Hepatocyte (in vitro differentiated cells): ENCODE measurements at regions not wholly inside any gene's neighbourhood (a gene's known extent, or its start where the extent isn't known, plus 50 kb on each side); places are given as distances from the start of the nearest gene placed in this dataset.

Source experiments
- DNase-seq: peaks from one replicate; pipeline ENCODE4 v3.0.0-alpha.2; 2016; ENCODE audit warnings: low spot score
- H2AFZ ChIP-seq: fragments of 200-600 bp; sonication (generic); 2 replicates; pipeline ENCODE4 v1.6.0; 2016; ENCODE audit warnings: antibody characterized with exemption, mild to moderate bottlenecking
- H3K27ac ChIP-seq: fragments of 200-600 bp; sonication (generic); 2 replicates; pipeline ENCODE4 v1.5.1; 2016; ENCODE audit warnings: mild to moderate bottlenecking
- H3K27me3 ChIP-seq: fragments of 200-600 bp; sonication (generic); 2 replicates; pipeline ENCODE4 v1.6.1; 2016
- H3K36me3 ChIP-seq: fragments of 200-600 bp; sonication (generic); replicated peaks from 2 replicates; pipeline ENCODE4 v1.5.1; 2016; ENCODE audit warnings: low read depth; ENCODE audit not compliant: insufficient read depth
- H3K4me1 ChIP-seq: fragments of 200-600 bp; sonication (generic); 2 replicates; pipeline ENCODE4 v1.5.1; 2016; ENCODE audit warnings: mild to moderate bottlenecking, moderate library complexity; ENCODE audit not compliant: insufficient read depth
- H3K4me2 ChIP-seq: fragments of 200-600 bp; sonication (generic); 2 replicates; pipeline ENCODE4 v1.6.0; 2016
- H3K4me3 ChIP-seq: fragments of 200-600 bp; sonication (generic); 2 replicates; pipeline ENCODE4 v1.5.1; 2016; ENCODE audit warnings: mild to moderate bottlenecking
- H3K79me2 ChIP-seq: fragments of 200-600 bp; sonication (generic); 2 replicates; pipeline ENCODE4 v1.6.0; 2017; ENCODE audit warnings: mild to moderate bottlenecking
- H3K9me2 ChIP-seq: fragments of 200-600 bp; sonication (generic); replicated peaks from 2 replicates; pipeline ENCODE4 v1.6.0; 2017; ENCODE audit warnings: mild to moderate bottlenecking; ENCODE audit not compliant: insufficient read depth
- H3K9me3 ChIP-seq: fragments of 200-600 bp; sonication (generic); 2 replicates; pipeline ENCODE4 v1.5.1; 2016; ENCODE audit warnings: low read depth, mild to moderate bottlenecking
- H4K20me1 ChIP-seq: fragments of 200-600 bp; sonication (generic); 2 replicates; pipeline ENCODE4 v1.6.0; 2016; ENCODE audit warnings: mild to moderate bottlenecking; ENCODE audit not compliant: insufficient read depth, poor library complexity, severe bottlenecking
- EZH2 ChIP-seq: fragments of 200-600 bp; sonication (generic); IDR thresholded peaks from 2 replicates; pipeline ENCODE4 v1.6.1; 2016; ENCODE audit warnings: antibody characterized with exemption, mild to moderate bottlenecking, borderline replicate concordance
- EZH2phosphoT487 ChIP-seq: fragments of 200-600 bp; sonication (generic); IDR thresholded peaks from one replicate; pipeline ENCODE4 v1.6.1; 2018; ENCODE audit warnings: antibody characterized with exemption, mild to moderate bottlenecking, low read depth, moderate library complexity; ENCODE audit not compliant: unreplicated experiment, severe bottlenecking
- WGBS: methylation state at CpG from one replicate; pipeline ENCODE4 v1.1.6; 2016; ENCODE audit warnings: low lambda C conversion rate; ENCODE audit errors: missing lambda C conversion rate; 5-methylcytosine and 5-hydroxymethylcytosine counted together
- TF ChIP-seq, protein P1 (sequence below): fragments of 200-600 bp; sonication (generic); IDR thresholded peaks from 2 replicates; pipeline ENCODE4 v1.5.1; 2016; ENCODE audit warnings: antibody characterized with exemption, mild to moderate bottlenecking; ENCODE audit not compliant: poor library complexity

DNA sequence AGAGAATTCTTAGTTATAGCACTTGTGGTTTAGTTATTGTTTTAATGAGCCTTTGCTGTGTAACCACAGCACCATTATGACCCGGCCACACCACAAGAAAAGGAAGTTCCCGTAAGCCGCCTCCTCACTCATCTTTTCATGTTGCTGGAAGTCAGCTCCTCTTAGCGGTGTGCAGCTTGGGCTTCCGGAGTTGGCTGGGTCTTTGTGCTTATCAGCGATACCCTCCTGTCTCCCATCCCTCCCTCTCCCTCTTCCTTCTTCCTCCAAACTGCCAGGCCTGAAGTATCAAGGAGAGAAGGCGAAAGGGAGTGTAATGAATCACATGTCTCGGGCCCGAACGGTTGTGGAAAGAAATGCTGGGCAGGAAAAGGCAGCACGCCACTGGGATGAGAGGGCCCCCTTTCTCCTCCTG, 353.5 kb downstream of the MCTP2 start:
- Histone ChIP-seq H3K36me3 (no peaks in the 10 kb centered on the region), H3K79me2 (no peaks in the 10 kb centered on the region), H3K27me3 (no peaks in the 10 kb centered on the region), H3K9me2 (no peaks in the 10 kb centered on the region), H3K4me1 (no peaks in the 10 kb centered on the region), H3K4me2 (no peak overlapping the region), H2AFZ (no peak overlapping the region), H3K27ac (no peak overlapping the region), H3K4me3 (no peak overlapping the region), H3K9me3 (no peaks in the 10 kb centered on the region), H4K20me1 (no peaks in the 10 kb centered on the region)
- DNase-seq = no peak
- TF ChIP-seq EZH2 (no peak), EZH2phosphoT487 (no peak)
- TF ChIP-seq, protein P1, sequence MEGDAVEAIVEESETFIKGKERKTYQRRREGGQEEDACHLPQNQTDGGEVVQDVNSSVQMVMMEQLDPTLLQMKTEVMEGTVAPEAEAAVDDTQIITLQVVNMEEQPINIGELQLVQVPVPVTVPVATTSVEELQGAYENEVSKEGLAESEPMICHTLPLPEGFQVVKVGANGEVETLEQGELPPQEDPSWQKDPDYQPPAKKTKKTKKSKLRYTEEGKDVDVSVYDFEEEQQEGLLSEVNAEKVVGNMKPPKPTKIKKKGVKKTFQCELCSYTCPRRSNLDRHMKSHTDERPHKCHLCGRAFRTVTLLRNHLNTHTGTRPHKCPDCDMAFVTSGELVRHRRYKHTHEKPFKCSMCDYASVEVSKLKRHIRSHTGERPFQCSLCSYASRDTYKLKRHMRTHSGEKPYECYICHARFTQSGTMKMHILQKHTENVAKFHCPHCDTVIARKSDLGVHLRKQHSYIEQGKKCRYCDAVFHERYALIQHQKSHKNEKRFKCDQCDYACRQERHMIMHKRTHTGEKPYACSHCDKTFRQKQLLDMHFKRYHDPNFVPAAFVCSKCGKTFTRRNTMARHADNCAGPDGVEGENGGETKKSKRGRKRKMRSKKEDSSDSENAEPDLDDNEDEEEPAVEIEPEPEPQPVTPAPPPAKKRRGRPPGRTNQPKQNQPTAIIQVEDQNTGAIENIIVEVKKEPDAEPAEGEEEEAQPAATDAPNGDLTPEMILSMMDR = no peak
- WGBS = 75% methylated on average over 11 of the region's 11 CpGs

DNA sequence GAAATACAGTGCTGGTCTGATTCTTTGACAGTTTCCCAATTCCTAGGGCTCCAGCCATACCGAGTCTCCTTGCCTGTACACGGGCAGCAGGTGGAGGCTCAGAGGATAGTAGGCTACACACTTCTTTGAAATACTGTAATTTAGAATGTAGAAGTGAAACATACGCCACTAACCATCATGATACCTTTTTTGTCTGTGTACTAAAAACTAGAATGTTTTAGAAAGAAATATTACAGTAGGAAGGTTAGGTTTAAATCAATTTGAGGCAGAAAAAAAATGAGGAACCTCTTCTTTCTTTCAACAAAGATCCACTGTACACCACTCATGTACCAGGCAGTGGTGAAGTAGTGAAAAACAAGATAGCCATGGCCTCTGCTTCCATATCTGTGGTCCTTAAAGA, 354.7 kb downstream of the MCTP2 start:
- Histone ChIP-seq H4K20me1 (no peaks in the 10 kb centered on the region), H3K79me2 (no peaks in the 10 kb centered on the region), H3K9me3 (no peaks in the 10 kb centered on the region), H3K4me2 (no peak overlapping the region), H3K36me3 (no peaks in the 10 kb centered on the region), H3K27me3 (no peaks in the 10 kb centered on the region), H3K4me3 (no peak overlapping the region), H3K9me2 (no peaks in the 10 kb centered on the region), H3K4me1 (no peaks in the 10 kb centered on the region), H3K27ac (no peak overlapping the region), H2AFZ (no peak overlapping the region)
- no peak for TF ChIP-seq EZH2phosphoT487
- no peak for DNase-seq
- WGBS = 85% methylated on average over 3 of the region's 3 CpGs

DNA sequence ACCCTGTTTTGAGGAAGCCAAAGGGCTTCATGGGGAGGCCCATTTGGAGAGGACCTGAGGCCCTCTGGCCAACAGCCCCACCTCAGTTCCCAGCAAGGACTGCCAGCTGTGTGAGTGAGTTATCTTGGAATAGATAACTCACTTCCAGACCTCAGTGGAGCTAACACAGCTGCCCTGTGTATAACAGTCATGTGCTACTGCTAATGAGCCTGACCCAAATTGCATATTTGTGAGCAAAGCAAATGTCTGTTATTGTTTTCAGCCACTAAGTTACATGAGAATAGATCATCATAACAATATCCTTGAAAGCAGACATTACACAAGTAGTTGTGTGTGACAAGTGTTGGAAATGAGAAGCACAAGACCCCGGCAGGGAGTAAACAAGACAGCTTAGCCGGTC, 355.8 kb downstream of the MCTP2 start:
- DNase-seq = no peak
- 75% methylated on average over 2 of the region's 2 CpGs for WGBS
- Histone ChIP-seq H3K4me1 (no peaks in the 10 kb centered on the region), H3K4me2 (no peak overlapping the region), H3K4me3 (no peak overlapping the region), H3K9me3 (no peaks in the 10 kb centered on the region), H3K27me3 (no peaks in the 10 kb centered on the region), H3K79me2 (no peaks in the 10 kb centered on the region), H3K36me3 (no peaks in the 10 kb centered on the region), H2AFZ (no peak overlapping the region), H3K9me2 (no peaks in the 10 kb centered on the region), H3K27ac (no peak overlapping the region), H4K20me1 (no peaks in the 10 kb centered on the region)
- TF ChIP-seq EZH2phosphoT487 (no peak), EZH2 (no peak)
- TF ChIP-seq, protein P1 = no peak

DNA sequence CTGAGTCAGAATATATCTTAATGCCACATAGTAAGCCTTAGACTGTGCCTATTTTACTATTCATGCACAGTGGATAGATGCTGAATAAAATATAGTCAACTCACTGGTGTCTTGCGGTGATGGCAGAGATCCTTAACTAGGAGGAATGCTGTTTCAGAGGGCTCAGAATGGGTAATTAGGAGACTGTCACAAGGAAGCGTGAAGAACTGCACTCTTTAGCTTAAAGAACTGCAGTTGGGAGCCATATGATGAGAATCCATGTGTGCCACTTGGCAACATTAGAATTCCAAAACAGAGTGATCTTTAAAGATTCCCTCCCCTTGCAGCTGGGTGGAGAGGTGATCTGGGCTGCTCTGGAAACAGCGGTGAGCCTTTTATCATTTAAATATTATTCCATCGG, 357.6 kb downstream of the MCTP2 start:
- Histone ChIP-seq H3K27me3 (no peaks in the 10 kb centered on the region), H3K36me3 (no peaks in the 10 kb centered on the region), H3K79me2 (no peaks in the 10 kb centered on the region), H3K9me3 (no peaks in the 10 kb centered on the region), H3K27ac (no peak overlapping the region), H3K4me2 (no peak overlapping the region), H3K4me1 (no peaks in the 10 kb centered on the region), H3K4me3 (no peak overlapping the region), H3K9me2 (no peaks in the 10 kb centered on the region), H4K20me1 (no peaks in the 10 kb centered on the region), H2AFZ (no peak overlapping the region)
- no peak for DNase-seq
- WGBS = 74% methylated on average over 4 of the region's 4 CpGs
- TF ChIP-seq EZH2phosphoT487 (no peak), EZH2 (no peak)
- TF ChIP-seq, protein P1 = no peak
